ENCODE measurements at regions not wholly inside any gene's neighbourhood (a gene's known extent, or its start where the extent isn't known, plus 50 kb on each side); places are given as distances from the start of the nearest gene placed in this dataset.
"Not testable (repeated sequence)": the region's sequence is repeated elsewhere in the genome, so short reads cannot be mapped to it uniquely, and the experiment has no call there.

GRCh38 chr14:28121512-28122297 lies 644.9 kb upstream of the FOXG1 start:
- DNase-seq (ENCODE audit: low spot score): no peak

- DNase-seq (ENCODE audit: low spot score): no peak
Observed at GRCh38 chr14:28130610-28131284, 635.8 kb upstream of the FOXG1 start.

GRCh38 chr14:28138341-28138740 lies 628.2 kb upstream of the FOXG1 start:
- DNase-seq (ENCODE audit: low spot score): no peak

DNA sequence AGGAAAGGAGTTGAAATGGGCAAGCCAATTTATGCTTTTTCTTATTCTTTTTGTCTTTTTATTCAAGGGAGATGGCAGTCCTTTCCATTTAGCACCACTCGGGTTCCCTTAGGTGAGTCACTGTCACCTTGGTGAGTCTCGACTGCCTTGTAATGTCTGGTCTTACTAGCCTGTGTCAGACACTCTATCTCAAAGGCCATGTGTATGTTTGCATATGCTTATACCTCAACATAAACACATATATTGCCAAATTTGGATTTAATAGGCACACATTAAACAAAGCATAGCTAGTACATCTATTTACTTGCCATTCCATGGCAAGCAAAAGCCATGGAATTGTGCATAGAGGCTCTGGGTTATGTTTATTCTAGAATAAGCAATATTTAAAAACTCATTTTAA lies 624.9 kb upstream of the FOXG1 start:
- DNase-seq (ENCODE audit: low spot score): no peak

DNA sequence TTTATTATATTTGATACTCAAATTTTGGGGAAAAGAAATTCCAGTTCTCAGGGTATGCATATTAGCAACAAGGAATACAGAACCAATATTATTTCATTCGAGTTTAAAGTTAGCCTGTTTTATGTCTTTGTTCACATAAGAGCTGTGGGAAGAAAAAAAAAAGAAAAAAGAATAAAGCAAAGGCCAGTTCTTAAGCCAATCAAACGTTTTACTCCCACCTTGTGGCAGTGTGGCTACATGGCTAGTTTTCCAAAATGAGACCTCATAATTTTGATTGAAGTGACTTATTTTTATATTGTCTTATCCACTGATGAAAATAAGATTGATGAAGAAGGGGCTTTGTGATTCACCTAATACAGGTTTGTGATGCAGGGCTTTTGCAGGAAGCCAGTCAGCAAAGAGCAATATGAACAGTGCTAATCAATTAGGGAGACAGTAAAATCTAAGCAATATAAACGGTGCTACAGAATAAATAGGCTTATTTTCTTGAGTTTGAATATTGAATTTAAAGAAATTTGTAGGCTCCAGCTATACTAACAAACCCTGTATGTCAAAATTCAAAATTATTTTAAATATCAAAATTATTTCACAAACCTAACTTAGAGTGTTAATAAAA lies 624.1 kb upstream of the FOXG1 start:
- no peak for DNase-seq (ENCODE audit: low spot score)

- DNase-seq (ENCODE audit: low spot score): no peak
Observed at GRCh38 chr14:28143316-28143715, 623.3 kb upstream of the FOXG1 start.

DNA sequence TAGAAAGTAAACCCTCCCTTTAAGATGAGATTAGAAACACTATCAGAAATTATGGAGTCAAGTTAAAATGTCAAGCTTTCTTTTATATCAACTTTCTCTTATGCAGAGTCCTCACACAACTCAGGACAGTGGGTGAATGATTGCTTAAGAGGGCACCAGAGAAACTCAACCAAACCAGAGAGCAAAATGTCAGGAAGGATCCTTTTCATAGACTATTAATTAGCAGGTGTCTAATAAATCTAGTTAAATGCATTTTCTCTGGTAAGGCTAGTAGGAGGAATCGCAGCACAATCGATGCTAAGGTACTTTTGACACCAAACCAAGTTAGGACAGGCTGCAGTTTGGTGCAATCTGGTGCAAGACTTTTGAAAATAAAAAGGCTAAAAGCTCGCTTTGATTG lies 614.7 kb upstream of the FOXG1 start:
- DNase-seq (ENCODE audit: low spot score): no peak

DNA sequence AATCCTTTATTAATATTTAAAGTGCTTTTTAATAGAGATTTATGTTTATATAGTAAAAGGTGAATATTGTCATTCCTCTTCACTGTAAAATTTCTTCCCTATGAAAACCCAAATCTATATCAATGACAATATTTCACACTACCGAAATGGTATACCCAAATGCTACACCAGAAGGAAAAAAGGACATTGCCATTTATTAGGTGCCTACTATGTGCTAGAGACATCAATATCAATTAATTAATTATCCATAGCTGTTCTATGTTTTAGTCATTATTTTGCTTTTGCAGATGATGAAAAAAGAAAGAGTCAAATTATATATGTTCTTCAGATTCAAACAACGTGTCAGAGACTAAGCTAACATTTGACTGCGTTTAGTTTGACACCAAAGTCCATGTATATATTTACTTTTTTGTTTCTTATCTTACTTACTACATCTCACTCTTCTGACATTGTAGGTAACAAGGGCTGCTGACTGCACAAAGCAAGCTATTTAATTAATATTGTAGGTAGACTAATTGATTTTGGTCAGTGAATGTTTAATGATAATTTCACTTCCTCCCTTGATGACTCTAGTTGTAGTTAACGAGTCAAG lies 614.0 kb upstream of the FOXG1 start:
- no peak for DNase-seq (ENCODE audit: low spot score)

DNA sequence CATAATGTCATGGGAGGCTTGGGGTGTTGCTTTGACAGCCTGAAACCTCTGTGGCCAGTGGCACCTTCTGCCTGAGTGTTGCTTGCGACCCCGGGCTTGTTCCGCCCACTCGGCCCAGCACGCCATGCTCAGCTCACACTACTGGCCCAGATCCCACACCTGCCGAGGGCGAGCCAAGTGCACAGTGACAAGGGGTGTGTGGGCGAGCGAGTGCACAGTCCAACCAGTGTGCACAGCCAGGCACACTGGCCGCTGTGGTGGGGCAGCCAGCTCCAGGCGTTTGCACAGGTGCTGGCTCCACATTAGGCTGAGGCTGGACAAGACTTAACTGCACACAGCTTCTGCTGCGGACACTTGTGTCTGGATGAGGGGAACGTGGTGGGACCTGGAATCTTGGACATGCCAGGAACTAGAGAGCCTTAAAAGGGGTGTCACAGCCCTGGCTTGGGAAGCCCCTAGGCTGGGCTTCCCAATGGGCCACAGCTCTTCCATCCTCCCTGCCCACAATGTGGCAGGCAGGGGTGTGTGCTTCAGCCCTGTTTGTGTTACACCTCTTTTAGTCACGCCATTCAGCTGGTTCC lies 609.2 kb upstream of the FOXG1 start:
- DNase-seq (ENCODE audit: low spot score): no peak

GRCh38 chr14:28157887-28158791 lies 608.4 kb upstream of the FOXG1 start:
- no peak for DNase-seq (ENCODE audit: low spot score)

- no peak for DNase-seq (ENCODE audit: low spot score)
Observed at GRCh38 chr14:28161040-28161439, 605.5 kb upstream of the FOXG1 start.

DNA sequence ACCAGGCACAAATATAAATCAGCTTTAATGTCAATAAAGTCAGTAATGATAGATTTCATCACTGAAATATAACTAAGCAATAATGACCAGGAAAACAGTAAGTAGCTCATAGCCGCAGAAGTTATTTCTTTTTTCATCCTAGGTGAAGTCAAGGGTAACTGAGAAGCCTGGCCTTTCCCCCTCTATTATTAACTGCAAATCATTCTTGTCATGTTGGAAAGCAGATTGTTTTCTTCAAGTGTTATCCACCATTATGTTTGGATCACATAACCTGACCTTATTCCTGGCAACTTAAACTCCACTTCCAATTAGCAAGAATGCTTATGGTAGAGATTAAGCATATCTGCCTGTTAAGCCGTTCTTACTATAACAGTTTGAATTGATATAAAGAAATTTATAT lies 603.4 kb upstream of the FOXG1 start:
- no peak for DNase-seq (ENCODE audit: low spot score)

- no peak for DNase-seq (ENCODE audit: low spot score)
Observed at GRCh38 chr14:28163897-28164296, 602.7 kb upstream of the FOXG1 start.

- not testable (repeated sequence) for DNase-seq (ENCODE audit: low spot score)
Observed at GRCh38 chr14:28187902-28188830, 578.4 kb upstream of the FOXG1 start.

DNA sequence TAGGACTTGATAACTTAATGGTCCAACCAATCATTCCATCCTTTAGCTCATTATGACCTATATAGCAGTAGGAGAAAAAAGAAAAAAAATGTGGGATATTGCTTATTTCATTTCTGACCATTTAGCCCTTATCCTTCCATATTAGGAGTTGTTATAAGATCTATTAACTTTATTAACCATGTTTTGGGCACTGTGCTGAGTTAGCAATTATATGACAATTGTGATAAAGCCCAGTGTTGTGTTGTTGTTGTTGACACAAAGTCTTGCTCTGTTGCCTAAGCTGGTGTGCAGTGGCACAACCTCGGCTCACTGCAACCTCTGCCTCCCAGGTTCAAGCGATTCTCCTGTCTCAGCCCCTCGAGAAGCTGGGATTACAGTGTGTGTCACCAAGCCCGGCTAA lies 569.7 kb upstream of the FOXG1 start:
- DNase-seq (ENCODE audit: low spot score): no peak

GRCh38 chr14:28220391-28220790 lies 546.2 kb upstream of the FOXG1 start:
- no peak for DNase-seq (ENCODE audit: low spot score)

DNA sequence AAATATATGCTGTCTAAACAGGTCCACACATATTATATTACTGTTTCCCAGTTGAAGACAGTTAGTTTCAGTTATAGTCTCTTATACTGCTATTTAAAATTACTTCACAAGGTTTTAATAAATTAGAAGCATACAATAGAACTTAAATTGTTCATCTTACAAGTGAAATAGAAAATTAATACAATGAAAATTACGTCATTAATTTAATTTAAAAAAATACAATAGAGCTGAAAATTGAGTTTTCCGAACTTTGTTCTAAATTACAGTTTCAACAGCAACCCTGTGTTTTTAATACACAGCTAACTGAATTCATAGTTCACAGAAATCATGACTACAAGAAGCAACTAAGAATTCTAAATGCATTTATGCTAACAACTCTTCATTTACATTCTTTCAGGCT lies 525.7 kb upstream of the FOXG1 start:
- DNase-seq (ENCODE audit: low spot score): no peak

- no peak for DNase-seq (ENCODE audit: low spot score)
Observed at GRCh38 chr14:28242895-28243294, 523.7 kb upstream of the FOXG1 start.

GRCh38 chr14:28243600-28243999 lies 523.0 kb upstream of the FOXG1 start:
- DNase-seq (ENCODE audit: low spot score): no peak

DNA sequence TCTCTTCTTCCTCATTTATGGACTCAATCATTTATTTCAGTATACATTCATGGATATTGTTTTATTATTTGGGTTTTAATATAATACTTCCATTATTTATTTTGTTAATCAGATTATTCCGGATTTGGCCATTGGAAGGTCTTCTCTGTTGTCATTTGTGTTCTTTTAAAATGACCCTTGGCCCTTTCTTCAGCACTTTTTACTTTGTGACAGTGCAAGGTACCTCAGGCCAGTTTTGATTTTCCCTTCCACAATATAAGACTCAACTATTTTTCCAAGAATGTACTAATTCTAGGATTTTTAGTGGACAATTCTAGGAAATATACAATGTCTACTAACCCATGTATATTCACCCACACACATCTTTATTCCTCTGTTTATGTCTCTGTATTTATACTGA lies 521.4 kb upstream of the FOXG1 start:
- DNase-seq (ENCODE audit: low spot score): no peak

Measured in GM03348 (cell line).